Prostate gland (tissue), 2 donors: ENCODE measurements at regions not wholly inside any gene's neighbourhood (a gene's known extent, or its start where the extent isn't known, plus 50 kb on each side); places are given as distances from the start of the nearest gene placed in this dataset.

Source experiments
- CTCF ChIP-seq, 4 experiments: fragments of 200-600 bp in 2 of 4; fragments of 450-650 bp in 2 of 4; sonication (generic) in 2 of 4; IDR thresholded peaks; 1 replicate in 3 of 4; 2 replicates in 1 of 4; pipeline ENCODE4 v1.5.1; 2016 to 2019; ENCODE audit warnings: antibody characterized with exemption in 4 of 4, mild to moderate bottlenecking in 2 of 4, moderate library complexity in 2 of 4
- POLR2A ChIP-seq: fragments of 450-650 bp; IDR thresholded peaks from one replicate; pipeline ENCODE4 v1.6.1; 2016; ENCODE audit warnings: antibody characterized with exemption, mild to moderate bottlenecking
- POLR2AphosphoS5 ChIP-seq: sonication (generic); formaldehyde crosslinking; IDR thresholded peaks from one replicate; pipeline ENCODE4 v1.6.1; 2017; ENCODE audit warnings: antibody characterized with exemption

GRCh38 chr11:115081972-115082371, 403.6 kb downstream of the NXPE2 start:
- TF ChIP-seq CTCF (IDR thresholded peaks at IDR 0.05): no peak
- TF ChIP-seq POLR2A: no peak
- no peak for TF ChIP-seq POLR2AphosphoS5
